ENCODE measurements at regions not wholly inside any gene's neighbourhood (a gene's known extent, or its start where the extent isn't known, plus 50 kb on each side); places are given as distances from the start of the nearest gene placed in this dataset.

DNA sequence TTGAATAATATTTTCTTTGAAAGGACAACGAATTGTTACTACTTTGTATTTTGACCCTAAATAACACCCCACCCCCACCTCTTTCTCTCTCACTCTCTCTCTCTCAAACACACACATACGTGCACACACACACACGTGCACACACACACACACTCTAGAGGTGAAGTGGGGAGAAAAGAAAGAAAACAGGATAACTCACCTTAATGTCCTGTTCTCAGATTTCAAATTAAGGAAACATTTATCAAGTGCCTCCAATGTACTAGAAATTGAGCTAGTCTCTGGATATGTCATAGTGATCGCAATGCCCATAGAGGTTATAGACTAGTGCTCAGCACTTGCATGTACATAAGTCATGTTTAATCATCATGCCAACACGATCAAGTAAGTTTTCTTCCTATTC is 1483.6 kb upstream of the SEL1L start:
- no peaks in the 10 kb centered on the region for H3K4me1 Mint-ChIP-seq
- ATAC-seq, result no peak
- H3K36me3 Mint-ChIP-seq, result peaks cover 6% of the 10 kb centered on the region
- WGBS (ENCODE audit: insufficient coverage), result 100% methylated on average over 1 of the region's 5 CpGs
- no peak overlapping the region for H3K4me3 Mint-ChIP-seq
- TF ChIP-seq, protein P1, sequence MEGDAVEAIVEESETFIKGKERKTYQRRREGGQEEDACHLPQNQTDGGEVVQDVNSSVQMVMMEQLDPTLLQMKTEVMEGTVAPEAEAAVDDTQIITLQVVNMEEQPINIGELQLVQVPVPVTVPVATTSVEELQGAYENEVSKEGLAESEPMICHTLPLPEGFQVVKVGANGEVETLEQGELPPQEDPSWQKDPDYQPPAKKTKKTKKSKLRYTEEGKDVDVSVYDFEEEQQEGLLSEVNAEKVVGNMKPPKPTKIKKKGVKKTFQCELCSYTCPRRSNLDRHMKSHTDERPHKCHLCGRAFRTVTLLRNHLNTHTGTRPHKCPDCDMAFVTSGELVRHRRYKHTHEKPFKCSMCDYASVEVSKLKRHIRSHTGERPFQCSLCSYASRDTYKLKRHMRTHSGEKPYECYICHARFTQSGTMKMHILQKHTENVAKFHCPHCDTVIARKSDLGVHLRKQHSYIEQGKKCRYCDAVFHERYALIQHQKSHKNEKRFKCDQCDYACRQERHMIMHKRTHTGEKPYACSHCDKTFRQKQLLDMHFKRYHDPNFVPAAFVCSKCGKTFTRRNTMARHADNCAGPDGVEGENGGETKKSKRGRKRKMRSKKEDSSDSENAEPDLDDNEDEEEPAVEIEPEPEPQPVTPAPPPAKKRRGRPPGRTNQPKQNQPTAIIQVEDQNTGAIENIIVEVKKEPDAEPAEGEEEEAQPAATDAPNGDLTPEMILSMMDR (IDR thresholded peaks at IDR 0.05), result no peak
- H3K27me3 ChIP-seq (ENCODE audit: control insufficient read depth, insufficient read depth, low read length), result no peaks in the 10 kb centered on the region
- H3K9me3 Mint-ChIP-seq, result peaks cover 22 to 33% of the 10 kb centered on the region in 2 donors
- no peak for DNase-seq
- H3K27me3 Mint-ChIP-seq (ENCODE audit: low read depth in 2 of 2), result no peaks in the 10 kb centered on the region
- no peaks in the 10 kb centered on the region for H3K36me3 ChIP-seq (ENCODE audit: control insufficient read depth, insufficient read depth, low read length)
- H3K9me3 ChIP-seq (ENCODE audit: control insufficient read depth, insufficient read depth, low read length), result no peaks in the 10 kb centered on the region
- no peak overlapping the region for H3K27ac ChIP-seq (ENCODE audit: low read length)
- intact Hi-C loops (cut with micrococcal nuclease), result no loop called here
- no peak overlapping the region for H3K27ac Mint-ChIP-seq
- no peak overlapping the region for H3K4me3 ChIP-seq (ENCODE audit: low read length)
- H3K4me1 ChIP-seq (ENCODE audit: control insufficient read depth, insufficient read depth, low read length), result no peaks in the 10 kb centered on the region

DNA sequence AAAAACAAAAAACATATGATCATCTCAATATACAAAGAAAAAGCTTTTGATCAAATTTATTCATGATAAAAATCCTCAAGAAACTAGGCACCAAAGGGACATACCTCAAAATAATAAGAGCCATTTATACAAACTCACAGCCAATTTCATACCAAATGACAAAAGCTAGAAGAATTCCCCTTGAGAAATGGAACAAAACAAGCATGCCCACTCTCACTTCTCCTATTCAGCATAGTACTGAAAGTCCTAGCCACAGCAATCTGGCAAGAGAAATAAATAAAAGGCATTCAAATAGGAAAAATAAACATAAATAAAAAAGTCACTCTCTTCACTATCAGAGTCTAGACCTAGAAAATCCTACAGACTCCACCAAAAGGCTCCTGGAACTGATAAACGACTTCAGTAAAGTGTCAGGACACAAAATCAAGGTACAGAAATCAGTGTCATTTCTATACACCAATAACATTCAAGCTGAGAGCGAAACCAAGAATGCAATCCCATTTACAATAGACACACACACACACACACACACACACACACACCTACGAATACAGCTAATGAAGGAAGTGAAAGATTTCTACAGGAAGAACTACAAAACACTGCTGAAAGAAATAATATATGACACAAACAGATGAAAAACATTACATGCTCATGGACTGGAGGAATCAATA is 1486.2 kb upstream of the SEL1L start:
- WGBS (ENCODE audit: insufficient coverage), result 69% methylated on average over 3 of the region's 3 CpGs
- H3K4me1 ChIP-seq (ENCODE audit: control insufficient read depth, insufficient read depth, low read length), result no peaks in the 10 kb centered on the region
- no peak overlapping the region for H3K4me3 ChIP-seq (ENCODE audit: low read length)
- no peak overlapping the region for H3K27ac Mint-ChIP-seq
- no peaks in the 10 kb centered on the region for H3K36me3 ChIP-seq (ENCODE audit: control insufficient read depth, insufficient read depth, low read length)
- DNase-seq (no peak), ATAC-seq (no peak)
- H3K4me1 Mint-ChIP-seq, result no peaks in the 10 kb centered on the region
- no peaks in the 10 kb centered on the region for H3K9me3 ChIP-seq (ENCODE audit: control insufficient read depth, insufficient read depth, low read length)
- H3K36me3 Mint-ChIP-seq, result peaks cover 6% of the 10 kb centered on the region
- no peaks in the 10 kb centered on the region for H3K27me3 Mint-ChIP-seq (ENCODE audit: low read depth in 2 of 2)
- H3K27ac ChIP-seq (ENCODE audit: low read length), result no peak overlapping the region
- TF ChIP-seq, protein P1 (IDR thresholded peaks at IDR 0.05), result no peak
- no peak overlapping the region for H3K4me3 Mint-ChIP-seq
- H3K27me3 ChIP-seq (ENCODE audit: control insufficient read depth, insufficient read depth, low read length), result no peaks in the 10 kb centered on the region
- H3K9me3 Mint-ChIP-seq, result peaks cover 24 to 29% of the 10 kb centered on the region in 2 donors
- intact Hi-C loops (cut with micrococcal nuclease), result no loop called here

DNA sequence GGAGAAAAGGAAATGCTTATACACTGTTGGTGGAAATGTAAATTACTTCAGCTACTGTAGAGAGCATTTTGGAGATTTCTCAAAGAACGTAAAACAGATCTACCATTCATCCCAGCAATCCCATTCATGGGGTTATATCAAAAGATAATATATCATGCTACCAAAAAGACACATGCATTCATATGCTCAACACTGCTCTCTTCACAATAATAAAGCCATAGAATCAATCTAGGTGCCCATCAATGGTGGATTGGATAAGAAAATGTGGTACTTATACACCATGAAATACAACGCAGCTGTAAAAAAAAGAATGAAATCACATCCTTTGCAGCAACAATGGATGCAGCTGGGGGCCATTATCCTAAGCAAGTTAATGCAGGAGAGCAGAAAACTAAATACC is 1487.7 kb upstream of the SEL1L start:
- H3K4me3 Mint-ChIP-seq, result no peak overlapping the region
- ATAC-seq (no peak), DNase-seq (no peak)
- Histone ChIP-seq H3K4me1 (ENCODE audit: control insufficient read depth, insufficient read depth, low read length) (no peaks in the 10 kb centered on the region), H3K27me3 (ENCODE audit: control insufficient read depth, insufficient read depth, low read length) (no peaks in the 10 kb centered on the region), H3K9me3 (ENCODE audit: control insufficient read depth, insufficient read depth, low read length) (peaks cover 3% of the 10 kb centered on the region), H3K27ac (ENCODE audit: low read length) (no peak overlapping the region), H3K36me3 (ENCODE audit: control insufficient read depth, insufficient read depth, low read length) (no peaks in the 10 kb centered on the region), H3K4me3 (ENCODE audit: low read length) (no peak overlapping the region)
- no peaks in the 10 kb centered on the region for H3K27me3 Mint-ChIP-seq (ENCODE audit: low read depth in 2 of 2)
- H3K27ac Mint-ChIP-seq, result no peak overlapping the region
- peaks cover 31 to 35% of the 10 kb centered on the region in 2 donors for H3K9me3 Mint-ChIP-seq
- intact Hi-C loops (cut with micrococcal nuclease), result no loop called here
- no CpG with 5 or more reads among the region's 2 CpGs for WGBS (ENCODE audit: insufficient coverage)
- TF ChIP-seq, protein P1 (IDR thresholded peaks at IDR 0.05), result no peak
- peaks cover 6% of the 10 kb centered on the region for H3K36me3 Mint-ChIP-seq
- no peaks in the 10 kb centered on the region for H3K4me1 Mint-ChIP-seq

DNA sequence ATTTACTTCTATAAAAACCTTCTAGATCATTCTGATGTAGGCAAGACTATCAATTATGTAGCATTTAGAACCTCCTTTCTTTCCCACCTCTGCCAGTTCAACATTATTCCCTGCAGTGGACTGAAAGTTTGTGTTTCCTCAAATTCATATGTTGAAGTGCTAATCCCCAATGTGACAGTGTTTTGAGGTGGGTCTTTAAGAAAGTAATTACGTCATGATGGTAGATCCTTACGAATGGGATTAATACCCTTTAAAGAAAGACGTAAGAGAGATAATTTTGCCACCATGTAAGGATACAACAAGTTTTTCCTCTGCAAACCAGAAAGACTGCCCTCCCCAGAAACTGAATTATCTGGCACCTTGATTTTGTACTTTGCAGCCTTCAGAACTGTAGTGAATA is 1489.7 kb upstream of the SEL1L start:
- no peak overlapping the region for H3K27ac ChIP-seq (ENCODE audit: low read length)
- Mint-ChIP-seq H3K4me1 (no peaks in the 10 kb centered on the region), H3K4me3 (no peak overlapping the region), H3K36me3 (peaks cover 6% of the 10 kb centered on the region), H3K27me3 (ENCODE audit: low read depth in 2 of 2) (no peaks in the 10 kb centered on the region), H3K9me3 (peaks cover 27 to 28% of the 10 kb centered on the region in 2 donors), H3K27ac (no peak overlapping the region)
- H3K4me3 ChIP-seq (ENCODE audit: low read length), result no peak overlapping the region
- H3K36me3 ChIP-seq (ENCODE audit: control insufficient read depth, insufficient read depth, low read length), result no peaks in the 10 kb centered on the region
- H3K9me3 ChIP-seq (ENCODE audit: control insufficient read depth, insufficient read depth, low read length), result peaks cover 3% of the 10 kb centered on the region
- DNase-seq (no peak), ATAC-seq (no peak)
- TF ChIP-seq, protein P1 (IDR thresholded peaks at IDR 0.05), result no peak
- no peaks in the 10 kb centered on the region for H3K27me3 ChIP-seq (ENCODE audit: control insufficient read depth, insufficient read depth, low read length)
- H3K4me1 ChIP-seq (ENCODE audit: control insufficient read depth, insufficient read depth, low read length), result no peaks in the 10 kb centered on the region
- intact Hi-C loops (cut with micrococcal nuclease), result no loop called here
- WGBS (ENCODE audit: insufficient coverage), result 85% methylated on average over 3 of the region's 3 CpGs

Data from natural killer cell (primary cell).